ENCODE measurements at regions not wholly inside any gene's neighbourhood (a gene's known extent, or its start where the extent isn't known, plus 50 kb on each side); places are given as distances from the start of the nearest gene placed in this dataset.

DNA sequence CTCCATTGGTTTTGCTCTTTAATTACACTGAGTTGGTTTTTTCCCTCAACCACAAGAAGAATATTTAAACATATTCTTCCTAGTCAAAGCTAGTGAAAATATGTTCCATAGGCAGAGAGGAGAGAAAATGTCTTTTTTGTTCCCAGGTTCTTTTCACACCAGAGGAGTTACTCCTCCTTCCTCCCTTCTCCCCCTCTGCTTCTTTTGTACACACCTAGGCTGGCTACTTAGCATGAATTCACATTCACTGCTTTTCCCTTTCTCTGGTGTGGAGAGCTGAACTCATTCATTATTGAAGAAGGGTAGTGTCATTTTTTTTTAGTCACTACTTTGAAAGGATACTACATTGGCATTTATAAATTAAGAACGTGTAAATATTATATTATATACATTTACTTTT, 56.6 kb upstream of the UGP2 start:
- DNase-seq, result no peak

- no peak for DNase-seq
These were observed 55.2 kb upstream of the UGP2 start for GRCh38 chr2:63786471-63786870.

DNA sequence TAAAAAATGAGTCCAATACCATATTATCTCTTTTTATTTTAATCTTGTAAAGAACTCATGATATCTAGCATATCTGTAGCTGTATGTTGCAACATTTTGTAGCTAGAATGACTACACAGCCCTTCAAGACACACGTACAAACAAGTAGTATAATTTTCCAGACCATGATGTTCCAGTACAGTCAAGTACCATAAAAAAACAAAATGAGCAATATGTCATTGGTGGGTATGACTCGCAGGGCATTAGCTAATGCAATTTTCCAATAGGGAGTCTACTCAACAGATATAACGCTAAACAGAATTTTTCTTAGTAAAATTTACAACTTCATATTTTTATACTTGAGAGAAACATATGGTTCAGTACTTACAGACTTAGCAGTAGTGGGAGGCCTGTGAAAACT, 53.6 kb upstream of the UGP2 start:
- DNase-seq, result no peak

- no peak for DNase-seq
These were observed 52.2 kb upstream of the UGP2 start for GRCh38 chr2:63789338-63790020.

DNA sequence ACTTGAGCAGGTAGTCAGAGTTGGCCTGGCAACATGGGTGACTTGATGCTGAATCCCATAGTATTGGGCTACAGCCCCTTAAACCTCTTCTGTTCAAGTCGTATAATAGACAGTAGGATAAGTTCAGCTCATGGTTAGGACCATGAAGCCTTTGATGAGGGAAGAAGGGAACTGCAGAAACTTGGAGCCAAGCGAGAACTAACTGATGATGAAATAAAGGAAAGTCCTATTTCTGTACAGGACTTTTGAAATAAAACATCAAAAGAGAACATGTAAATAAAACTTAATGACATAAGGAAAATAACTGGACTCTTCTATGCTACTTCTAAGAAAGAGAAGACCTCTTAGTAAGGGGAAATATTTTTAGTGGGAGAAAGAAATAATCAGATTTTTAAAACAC, 51.2 kb upstream of the UGP2 start:
- no peak for DNase-seq

DNA sequence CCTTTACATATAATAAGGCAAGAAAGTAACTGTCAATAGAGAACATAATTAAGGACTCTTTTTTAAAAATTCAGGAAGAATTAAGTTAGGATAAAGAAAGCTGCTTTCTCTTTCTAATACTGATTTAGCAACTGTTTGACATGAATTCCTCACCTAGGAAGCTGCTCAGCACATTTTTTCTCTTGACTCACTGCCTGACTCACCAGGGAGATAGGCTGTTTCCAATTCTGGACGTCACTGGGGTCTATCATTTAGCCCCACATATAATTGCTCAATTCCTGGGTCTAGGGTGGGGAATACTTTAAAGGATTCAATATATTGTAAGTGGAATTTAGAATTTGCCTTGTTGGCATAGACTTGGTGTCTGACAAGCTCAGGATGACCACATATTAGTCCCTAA, 50.8 kb upstream of the UGP2 start:
- no peak for DNase-seq

- no peak for DNase-seq
These were observed 50.3 kb upstream of the UGP2 start for GRCh38 chr2:63791387-63791786.

Data from activated CD4-positive, alpha-beta T cell treated with anti-CD3 and anti-CD28 coated beads for 4 hours (primary cell).